CD8-positive, alpha-beta memory T cell (primary cell): ENCODE measurements at regions not wholly inside any gene's neighbourhood (a gene's known extent, or its start where the extent isn't known, plus 50 kb on each side); places are given as distances from the start of the nearest gene placed in this dataset.
"Not testable (repeated sequence)": the region's sequence is repeated elsewhere in the genome, so short reads cannot be mapped to it uniquely, and the experiment has no call there.

ENCODE experiments used
- CTCF ChIA-PET: fragments of 350-600 bp; sonication (Branson Sonifier 250); formaldehyde crosslinking; loops from one replicate; lab custom pipeline; 2021; ENCODE audit warnings: antibody characterized with exemption; lab: Charles Lee
- POLR2A ChIA-PET: fragments of 350-600 bp; sonication (Branson Sonifier 250); formaldehyde crosslinking; loops from one replicate; lab custom pipeline; 2021; ENCODE audit warnings: antibody characterized with exemption; lab: Charles Lee
- DNase-seq, 5 donors: peaks; one replicate each; pipeline versions ENCODE4 v3.0.0 to v3.0.0-alpha.2; 2020 to 2022; ENCODE audit warnings: mixed read lengths in 1 of 5
- H3K27ac ChIP-seq: one replicate; pipeline ENCODE4 v1.7.0; 2013; ENCODE audit warnings: low read depth, mild to moderate bottlenecking, low read length, moderate library complexity
- H3K27me3 ChIP-seq: 2 replicates; pipeline ENCODE4 v1.7.0; 2013; ENCODE audit warnings: low read length, mild to moderate bottlenecking; ENCODE audit not compliant: insufficient read depth, poor library complexity, severe bottlenecking
- H3K36me3 ChIP-seq: 2 replicates; pipeline ENCODE4 v1.7.0; 2013; ENCODE audit warnings: mild to moderate bottlenecking, low read length, moderate library complexity; ENCODE audit not compliant: insufficient read depth
- H3K4me1 ChIP-seq: 2 replicates; pipeline ENCODE4 v1.7.0; 2013; ENCODE audit warnings: mild to moderate bottlenecking, low read length, moderate library complexity; ENCODE audit not compliant: insufficient read depth
- H3K4me3 ChIP-seq: 2 replicates; pipeline ENCODE4 v1.7.0; 2013; ENCODE audit warnings: mild to moderate bottlenecking, low read length
- H3K9me3 ChIP-seq: 2 replicates; pipeline ENCODE4 v1.7.0; 2013; ENCODE audit warnings: mild to moderate bottlenecking, low read length
- H3K27ac Mint-ChIP-seq, 8 donors: one replicate each; pipeline ENCODE4 v1.8.0; 2020 to 2021; ENCODE audit warnings: mixed read lengths in 8 of 8, mild to moderate bottlenecking in 6 of 8, inconsistent platforms in 3 of 8, moderate library complexity in 3 of 8
- H3K27me3 Mint-ChIP-seq, 2 donors: one replicate each; pipeline ENCODE4 v1.8.0; 2020 to 2021; ENCODE audit warnings: mixed read lengths in 2 of 2, mild to moderate bottlenecking in 1 of 2, moderate library complexity in 1 of 2
- H3K36me3 Mint-ChIP-seq, 3 donors: one replicate each; pipeline ENCODE4 v1.8.0; 2020 to 2021; ENCODE audit warnings: mixed read lengths in 3 of 3, inconsistent platforms in 1 of 3, mild to moderate bottlenecking in 1 of 3
- H3K4me1 Mint-ChIP-seq, 3 donors: one replicate each; pipeline ENCODE4 v1.8.0; 2020 to 2021; ENCODE audit warnings: mixed read lengths in 3 of 3, inconsistent platforms in 1 of 3, mild to moderate bottlenecking in 1 of 3
- H3K4me3 Mint-ChIP-seq, 7 donors: one replicate each; pipeline ENCODE4 v1.8.0; 2020 to 2021; ENCODE audit warnings: mixed read lengths in 7 of 7, mild to moderate bottlenecking in 6 of 7, moderate library complexity in 4 of 7, inconsistent platforms in 2 of 7
- H3K9me3 Mint-ChIP-seq, 5 donors: one replicate each; pipeline ENCODE4 v1.8.0; 2020 to 2022; ENCODE audit warnings: mixed read lengths in 5 of 5, mild to moderate bottlenecking in 3 of 5, moderate library complexity in 2 of 5, inconsistent platforms in 1 of 5

DNA sequence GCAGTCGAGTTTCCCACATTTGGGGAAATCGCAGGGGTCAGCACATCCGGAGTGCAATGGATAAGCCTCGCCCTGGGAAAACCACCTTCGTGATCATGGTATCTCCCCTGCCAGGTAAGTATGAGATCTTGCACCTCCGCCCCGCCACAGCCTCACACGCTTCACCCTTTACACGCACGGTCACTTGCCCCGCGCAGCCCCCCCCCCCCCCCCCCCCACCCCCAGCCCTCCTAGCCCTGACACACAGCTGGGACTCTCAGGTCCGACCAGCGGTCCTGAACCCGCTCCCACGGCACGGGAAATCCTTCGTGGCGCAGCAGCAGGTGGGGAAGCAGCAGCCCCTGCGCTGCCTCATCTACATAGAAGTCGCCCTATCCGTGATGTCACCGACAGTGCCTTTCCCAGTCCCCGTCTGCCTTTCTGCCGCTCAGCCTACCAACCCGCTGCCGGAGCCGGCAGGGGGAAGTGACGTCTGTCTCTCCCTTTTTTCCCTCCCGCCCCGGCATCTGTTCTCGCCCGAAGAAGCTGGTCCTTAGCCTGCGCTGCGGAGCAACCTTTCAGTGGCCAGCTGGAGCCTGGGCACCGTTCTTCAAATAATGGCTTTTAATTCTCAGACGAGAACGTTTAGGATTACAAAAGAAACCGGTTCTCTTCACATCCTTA lies 242.2 kb downstream of the FAM72C start:
- Mint-ChIP-seq H3K27me3 (peaks cover 12 to 28% of the 10 kb centered on the region in 2 donors), H3K4me3 (peak overlapping the region in 4 of 7 donors; percentile 32 to 67 (median 58)), H3K27ac (peak overlapping the region in 5 of 8 donors; percentile 64 to 98 (median 88))
- H3K4me3 ChIP-seq, H3K4me1 ChIP-seq, H3K36me3 Mint-ChIP-seq, H3K27ac ChIP-seq, CTCF ChIA-PET, H3K27me3 ChIP-seq, H3K4me1 Mint-ChIP-seq, H3K9me3 ChIP-seq, H3K9me3 Mint-ChIP-seq, POLR2A ChIA-PET, H3K36me3 ChIP-seq: not testable (repeated sequence)
- DNase-seq = peak in 3 of 5 donors; percentile 22 to 57 (median 33)

DNA sequence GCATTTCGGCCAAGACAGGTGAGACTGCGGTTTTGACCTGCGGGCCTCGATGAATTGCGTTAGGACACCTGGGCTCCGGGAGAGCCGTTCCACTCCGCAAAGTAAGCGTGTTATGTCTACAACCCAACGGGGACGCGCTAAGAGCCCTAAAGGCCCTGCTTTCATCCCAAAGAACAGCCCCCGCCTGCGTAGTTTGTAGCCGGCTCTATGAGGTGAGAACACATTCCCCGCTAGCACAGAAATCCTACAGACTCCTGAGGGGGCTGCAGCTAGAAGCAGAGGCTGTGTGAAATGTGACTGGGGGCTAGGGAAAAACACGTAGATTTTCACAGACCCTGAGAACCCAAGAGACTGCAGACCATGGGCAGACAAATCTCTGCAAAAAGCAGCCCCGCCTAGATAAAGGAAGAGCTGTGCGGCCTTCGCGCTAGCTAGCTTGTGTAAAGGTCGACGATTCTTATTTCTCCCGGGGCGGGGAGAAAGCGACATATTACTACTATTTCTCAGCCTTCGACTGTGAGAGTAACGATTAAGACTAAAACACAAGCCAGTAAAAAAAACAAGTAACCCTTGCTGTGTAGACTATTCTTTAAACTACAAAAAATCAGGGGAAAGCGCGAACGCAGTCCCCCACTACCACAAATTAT lies 242.9 kb downstream of the FAM72C start:
- H3K4me3 Mint-ChIP-seq = peak overlapping the region in 2 of 7 donors; percentile 13 to 67
- POLR2A ChIA-PET, H3K36me3 ChIP-seq, H3K4me1 Mint-ChIP-seq, H3K4me3 ChIP-seq, H3K27ac ChIP-seq, H3K27me3 ChIP-seq, H3K36me3 Mint-ChIP-seq, H3K9me3 ChIP-seq, H3K9me3 Mint-ChIP-seq, CTCF ChIA-PET, H3K4me1 ChIP-seq, DNase-seq: not testable (repeated sequence)
- peaks cover 11 to 23% of the 10 kb centered on the region in 2 donors for H3K27me3 Mint-ChIP-seq
- peak overlapping the region in 2 of 8 donors; percentile 3 to 95 for H3K27ac Mint-ChIP-seq

DNA sequence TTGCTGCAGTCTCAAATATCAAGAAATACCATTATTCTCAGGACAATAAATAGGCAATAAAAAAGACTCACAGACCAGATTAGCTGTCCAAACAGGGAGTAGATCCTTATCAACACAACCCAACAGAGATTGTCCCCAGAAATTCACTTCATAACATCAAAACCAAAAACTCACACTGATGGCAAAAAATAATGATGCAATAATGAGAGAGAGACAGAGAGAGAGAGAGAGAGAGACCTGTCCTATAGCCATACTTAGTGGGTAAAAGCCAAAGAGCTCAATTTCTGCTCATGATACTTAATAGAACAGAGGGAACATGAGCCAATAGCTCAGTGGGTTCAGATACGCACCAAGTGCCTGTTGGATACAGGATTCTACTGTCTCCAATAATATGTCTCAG lies 244.5 kb downstream of the FAM72C start:
- H3K36me3 Mint-ChIP-seq = peaks cover 0 to 3% (median 0%) of the 10 kb centered on the region in 3 donors
- Histone ChIP-seq H3K27me3 (no peaks in the 10 kb centered on the region), H3K9me3 (no peaks in the 10 kb centered on the region), H3K4me1 (no peaks in the 10 kb centered on the region), H3K36me3 (no peaks in the 10 kb centered on the region), H3K27ac (no peak overlapping the region), H3K4me3 (no peak overlapping the region)
- POLR2A ChIA-PET = no interaction called here
- no peak overlapping the region for H3K4me3 Mint-ChIP-seq
- H3K27me3 Mint-ChIP-seq = peaks cover 15 to 20% of the 10 kb centered on the region in 2 donors
- CTCF ChIA-PET = no interaction called here
- H3K27ac Mint-ChIP-seq = no peak overlapping the region
- peaks cover 0 to 5% (median 4%) of the 10 kb centered on the region in 3 donors for H3K4me1 Mint-ChIP-seq
- DNase-seq = no peak
- H3K9me3 Mint-ChIP-seq = peaks cover 0 to 7% (median 3%) of the 10 kb centered on the region in 5 donors

DNA sequence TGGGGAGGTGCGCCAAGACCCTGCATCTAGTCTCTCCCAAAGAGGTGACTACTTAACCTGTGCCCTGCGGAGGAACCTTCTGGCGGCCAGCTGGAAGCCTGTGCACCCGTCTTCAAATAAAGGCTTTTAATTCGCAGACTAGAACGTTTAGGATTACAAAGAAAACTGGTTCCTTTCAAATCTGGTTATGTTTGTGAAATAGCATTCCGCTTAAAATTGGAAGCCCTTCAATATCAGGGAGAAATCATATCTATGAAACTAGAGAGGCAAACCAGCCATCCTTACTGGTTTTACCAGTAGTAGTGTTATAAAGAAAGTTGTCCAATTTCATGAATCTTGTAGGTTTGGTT lies 250.8 kb downstream of the FAM72C start:
- H3K9me3 ChIP-seq = no peaks in the 10 kb centered on the region
- no peaks in the 10 kb centered on the region for H3K4me1 ChIP-seq
- H3K36me3 ChIP-seq = no peaks in the 10 kb centered on the region
- Mint-ChIP-seq H3K4me1 (peaks cover 0 to 13% (median 2%) of the 10 kb centered on the region in 3 donors), H3K9me3 (peaks cover 0 to 7% (median 0%) of the 10 kb centered on the region in 5 donors), H3K36me3 (no peaks in the 10 kb centered on the region), H3K27me3 (peaks cover 11 to 17% of the 10 kb centered on the region in 2 donors), H3K4me3 (peak overlapping the region in 2 of 7 donors; percentile 68 to 75), H3K27ac (peak overlapping the region in 1 of 8 donors; percentile 86)
- no peak for DNase-seq
- peaks cover 8% of the 10 kb centered on the region for H3K27me3 ChIP-seq
- ChIA-PET CTCF (no interaction called here), POLR2A (no interaction called here)
- H3K4me3 ChIP-seq = no peak overlapping the region
- H3K27ac ChIP-seq = no peak overlapping the region

DNA sequence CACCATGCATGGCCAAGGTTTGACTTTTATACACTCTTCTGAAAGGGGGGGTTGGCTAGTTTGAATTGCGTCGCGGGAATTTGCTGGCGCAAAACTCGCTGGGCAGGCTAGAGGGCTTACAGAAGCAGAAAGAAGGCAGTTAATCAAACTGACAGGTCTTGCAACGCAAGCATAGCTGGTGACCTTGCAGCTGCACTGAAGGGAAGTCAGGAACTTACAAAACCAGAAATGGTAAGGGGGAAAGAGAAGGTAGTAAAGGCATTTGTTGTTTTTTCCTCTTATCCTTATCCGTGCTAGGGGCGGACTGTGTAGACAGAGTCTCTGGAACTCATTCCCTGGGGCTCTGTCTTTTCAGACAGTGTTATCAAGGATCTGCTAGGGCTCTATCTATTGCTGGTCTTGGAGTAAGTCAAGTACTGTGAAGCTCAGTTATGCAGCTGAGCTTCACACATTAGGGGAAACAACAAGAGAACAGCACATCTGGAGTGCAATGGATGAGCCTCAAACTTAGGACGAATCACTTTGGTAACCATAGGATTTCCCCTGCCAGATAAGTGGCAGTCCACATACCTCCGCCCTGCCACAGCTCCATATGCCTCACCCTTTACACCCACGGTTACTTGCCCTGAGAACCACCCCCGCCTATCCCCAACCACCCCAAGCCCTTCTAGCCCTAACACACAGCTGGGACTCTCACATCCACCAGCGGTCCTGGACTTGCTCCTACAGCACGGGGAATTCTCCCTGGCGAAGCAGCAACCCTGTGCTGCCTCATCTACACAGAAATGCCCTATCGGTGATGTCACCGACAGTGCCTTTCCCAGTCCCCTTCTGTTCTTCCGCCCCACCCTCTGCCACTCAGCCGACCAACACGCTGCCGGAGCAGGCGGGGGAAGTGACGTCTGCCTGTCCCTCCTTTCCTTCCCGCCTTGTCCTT lies 251.4 kb downstream of the FAM72C start:
- Mint-ChIP-seq H3K4me1 (peaks cover 0 to 13% (median 2%) of the 10 kb centered on the region in 3 donors), H3K9me3 (peaks cover 0 to 7% (median 0%) of the 10 kb centered on the region in 5 donors), H3K27me3 (peaks cover 11 to 17% of the 10 kb centered on the region in 2 donors), H3K27ac (peak overlapping the region in 3 of 8 donors; percentile 47 to 86 (median 61)), H3K36me3 (no peaks in the 10 kb centered on the region), H3K4me3 (peak overlapping the region in 4 of 7 donors; percentile 35 to 75 (median 71))
- H3K4me3 ChIP-seq = no peak overlapping the region
- H3K36me3 ChIP-seq = no peaks in the 10 kb centered on the region
- DNase-seq = no peak
- peak overlapping the region; percentile 20 for H3K27ac ChIP-seq
- H3K9me3 ChIP-seq = no peaks in the 10 kb centered on the region
- CTCF ChIA-PET = no interaction called here
- peaks cover 8% of the 10 kb centered on the region for H3K27me3 ChIP-seq
- POLR2A ChIA-PET = no interaction called here
- H3K4me1 ChIP-seq = no peaks in the 10 kb centered on the region

DNA sequence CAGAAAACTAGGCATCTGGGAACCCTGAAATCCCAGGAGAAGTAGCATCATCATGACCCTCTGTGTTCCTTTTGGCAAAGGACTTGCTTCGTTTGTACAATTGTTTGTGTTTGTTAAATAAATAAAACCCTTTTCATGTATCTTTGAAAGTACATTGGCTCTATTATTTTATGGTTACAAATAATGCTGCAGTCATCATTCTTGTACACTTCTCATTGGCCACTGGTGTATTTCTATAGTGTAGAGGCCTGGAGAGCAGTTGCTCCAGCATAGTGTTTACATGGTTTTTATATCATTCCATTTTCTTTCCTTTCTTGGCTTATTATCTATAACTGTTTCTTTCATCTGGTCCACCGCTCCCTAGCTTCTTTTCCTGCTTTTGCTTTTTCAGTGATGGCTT lies 253.3 kb downstream of the FAM72C start:
- CTCF ChIA-PET = no interaction called here
- POLR2A ChIA-PET = no interaction called here
- no peaks in the 10 kb centered on the region for H3K4me1 ChIP-seq

DNA sequence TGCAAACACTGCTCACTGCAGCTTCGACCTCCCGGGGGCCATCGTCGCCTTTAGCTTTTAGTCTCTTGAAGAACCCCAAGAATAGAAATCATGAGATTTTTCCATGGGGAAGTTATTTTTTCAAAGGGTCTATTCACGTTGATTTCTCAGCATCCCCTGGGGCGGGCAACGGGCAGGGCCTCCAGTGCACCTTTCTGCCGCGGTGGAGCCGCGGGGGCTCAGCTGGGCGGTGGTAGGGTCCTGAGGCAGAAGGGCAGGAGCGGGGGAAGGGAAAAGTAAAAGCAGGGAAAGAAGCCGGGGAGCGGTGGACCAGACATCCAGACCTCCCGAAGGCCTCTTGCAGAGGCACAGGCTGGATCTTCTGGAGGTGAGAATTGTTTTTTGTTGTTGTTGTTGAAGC lies 253.8 kb downstream of the FAM72C start:
- no peak overlapping the region for H3K27ac Mint-ChIP-seq
- Histone ChIP-seq H3K4me3 (no peak overlapping the region), H3K4me1 (no peaks in the 10 kb centered on the region), H3K27ac (no peak overlapping the region), H3K27me3 (peaks cover 8% of the 10 kb centered on the region), H3K9me3 (no peaks in the 10 kb centered on the region), H3K36me3 (no peaks in the 10 kb centered on the region)
- H3K9me3 Mint-ChIP-seq = peaks cover 0 to 7% (median 0%) of the 10 kb centered on the region in 5 donors
- DNase-seq = no peak
- ChIA-PET CTCF (no interaction called here), POLR2A (no interaction called here)
- H3K4me1 Mint-ChIP-seq = peaks cover 0 to 13% (median 2%) of the 10 kb centered on the region in 3 donors
- H3K36me3 Mint-ChIP-seq = no peaks in the 10 kb centered on the region
- peaks cover 8 to 22% of the 10 kb centered on the region in 2 donors for H3K27me3 Mint-ChIP-seq
- no peak overlapping the region for H3K4me3 Mint-ChIP-seq

More for the DNA sequence above, 253.3 kb downstream of the FAM72C start:
- Histone ChIP-seq H3K4me3 (no peak overlapping the region), H3K9me3 (no peaks in the 10 kb centered on the region), H3K36me3 (no peaks in the 10 kb centered on the region), H3K27me3 (peaks cover 8% of the 10 kb centered on the region), H3K27ac (no peak overlapping the region)
- Mint-ChIP-seq H3K4me3 (no peak overlapping the region), H3K27ac (no peak overlapping the region), H3K9me3 (peaks cover 0 to 7% (median 0%) of the 10 kb centered on the region in 5 donors), H3K36me3 (no peaks in the 10 kb centered on the region), H3K27me3 (peaks cover 10 to 22% of the 10 kb centered on the region in 2 donors), H3K4me1 (peaks cover 0 to 13% (median 2%) of the 10 kb centered on the region in 3 donors)
- DNase-seq = no peak
